ENCODE measurements at regions not wholly inside any gene's neighbourhood (a gene's known extent, or its start where the extent isn't known, plus 50 kb on each side); places are given as distances from the start of the nearest gene placed in this dataset.

DNA sequence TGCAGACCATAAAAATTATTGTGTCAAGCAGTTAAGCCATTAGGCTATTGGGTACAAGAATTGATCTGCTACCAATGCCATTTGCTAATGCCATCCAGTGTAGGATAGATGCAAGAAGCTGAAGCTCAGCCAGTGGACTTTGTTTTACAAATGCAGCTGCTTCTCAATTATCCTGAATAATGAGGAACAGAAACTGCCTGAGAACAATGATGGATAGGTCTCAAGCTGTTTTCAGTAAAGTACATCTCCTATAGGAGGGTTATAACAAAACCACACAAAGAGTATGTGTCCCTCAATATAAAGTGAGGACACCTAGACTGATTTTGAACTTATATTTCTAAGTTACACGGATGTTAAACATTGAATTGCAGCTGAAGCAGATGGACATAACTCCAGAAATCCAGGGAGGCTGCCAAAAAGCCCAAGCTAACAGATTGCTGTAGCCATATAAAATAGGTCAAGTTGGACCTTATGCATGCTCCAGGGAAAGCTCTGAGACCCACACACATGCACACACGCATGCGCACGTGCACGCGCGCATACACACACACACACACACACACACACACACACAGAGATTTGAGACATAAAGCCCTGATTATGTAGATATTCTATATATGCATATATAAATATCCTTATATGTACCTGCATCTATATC lies 482.7 kb upstream of the CD180 start:
- no peak for TF ChIP-seq CTCF (IDR thresholded peaks at IDR 0.05; ENCODE audit: insufficient read depth, low read length)
- no peak for DNase-seq (ENCODE audit: low read depth)
- H3K4me3 ChIP-seq (ENCODE audit: low read depth, low read length), result no peak overlapping the region

DNA sequence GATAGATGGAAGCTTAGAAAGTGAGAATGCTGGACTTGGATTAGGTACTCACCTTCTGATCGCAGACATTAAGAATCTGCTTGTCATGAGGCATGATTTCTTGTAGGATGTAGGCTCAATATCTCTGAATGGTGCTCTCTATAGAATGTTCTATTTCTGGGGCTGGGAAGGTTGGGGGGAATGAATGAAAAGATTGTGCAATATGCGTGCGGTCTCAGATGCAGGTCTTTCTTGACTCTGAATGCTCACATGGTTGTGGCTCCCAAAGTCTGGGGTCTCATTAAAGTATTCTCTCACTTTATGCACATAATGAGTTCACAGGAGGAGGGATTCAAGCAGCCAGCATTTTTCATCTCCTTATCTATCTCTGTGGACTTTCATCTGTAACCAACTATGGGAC lies 482.0 kb upstream of the CD180 start:
- H3K4me3 ChIP-seq (ENCODE audit: low read depth, low read length), result no peak overlapping the region
- TF ChIP-seq CTCF (IDR thresholded peaks at IDR 0.05; ENCODE audit: insufficient read depth, low read length), result no peak
- no peak for DNase-seq (ENCODE audit: low read depth)

- H3K4me3 ChIP-seq (ENCODE audit: low read depth, low read length), result no peak overlapping the region
- no peak for TF ChIP-seq CTCF (IDR thresholded peaks at IDR 0.05; ENCODE audit: insufficient read depth, low read length)
- DNase-seq (ENCODE audit: low read depth), result no peak
Measured at GRCh38 chr5:67677422-67677970, 480.9 kb upstream of the CD180 start.

DNA sequence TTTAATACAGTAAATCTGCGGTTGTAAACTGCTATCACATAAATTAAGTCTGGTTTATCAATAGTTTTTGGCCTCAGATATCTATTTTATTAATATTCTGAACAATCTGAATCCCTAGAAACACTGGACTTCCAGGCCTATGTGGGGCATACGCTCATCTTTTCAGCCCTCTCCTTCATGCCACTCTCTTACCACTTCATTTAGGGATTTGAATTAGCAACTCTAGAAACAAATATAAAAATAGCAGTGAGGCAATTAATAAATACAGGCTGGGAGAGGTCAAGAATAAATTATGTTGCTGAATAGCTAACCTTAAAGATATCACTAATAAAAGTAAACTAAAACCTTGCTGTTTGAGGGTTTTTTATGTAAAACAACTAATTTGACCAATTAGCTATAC lies 480.3 kb upstream of the CD180 start:
- DNase-seq (ENCODE audit: low read depth), result no peak
- TF ChIP-seq CTCF (IDR thresholded peaks at IDR 0.05; ENCODE audit: insufficient read depth, low read length), result no peak
- no peak overlapping the region for H3K4me3 ChIP-seq (ENCODE audit: low read depth, low read length)

GRCh38 chr5:67674159-67674655 lies 477.6 kb upstream of the CD180 start:
- H3K4me3 ChIP-seq (ENCODE audit: low read depth, low read length), result no peak overlapping the region
- no peak for TF ChIP-seq CTCF (IDR thresholded peaks at IDR 0.05; ENCODE audit: insufficient read depth, low read length)
- DNase-seq (ENCODE audit: low read depth), result no peak

GRCh38 chr5:67673618-67674017 lies 477.0 kb upstream of the CD180 start:
- no peak for DNase-seq (ENCODE audit: low read depth)
- TF ChIP-seq CTCF (IDR thresholded peaks at IDR 0.05; ENCODE audit: insufficient read depth, low read length), result no peak
- H3K4me3 ChIP-seq (ENCODE audit: low read depth, low read length), result no peak overlapping the region

Data from fibroblast of the aortic adventitia (primary cell).